ENCODE measurements at regions not wholly inside any gene's neighbourhood (a gene's known extent, or its start where the extent isn't known, plus 50 kb on each side); places are given as distances from the start of the nearest gene placed in this dataset.
A peak's percentile ranks its signal among the peaks of the same experiment; 100 is the strongest.

DNA sequence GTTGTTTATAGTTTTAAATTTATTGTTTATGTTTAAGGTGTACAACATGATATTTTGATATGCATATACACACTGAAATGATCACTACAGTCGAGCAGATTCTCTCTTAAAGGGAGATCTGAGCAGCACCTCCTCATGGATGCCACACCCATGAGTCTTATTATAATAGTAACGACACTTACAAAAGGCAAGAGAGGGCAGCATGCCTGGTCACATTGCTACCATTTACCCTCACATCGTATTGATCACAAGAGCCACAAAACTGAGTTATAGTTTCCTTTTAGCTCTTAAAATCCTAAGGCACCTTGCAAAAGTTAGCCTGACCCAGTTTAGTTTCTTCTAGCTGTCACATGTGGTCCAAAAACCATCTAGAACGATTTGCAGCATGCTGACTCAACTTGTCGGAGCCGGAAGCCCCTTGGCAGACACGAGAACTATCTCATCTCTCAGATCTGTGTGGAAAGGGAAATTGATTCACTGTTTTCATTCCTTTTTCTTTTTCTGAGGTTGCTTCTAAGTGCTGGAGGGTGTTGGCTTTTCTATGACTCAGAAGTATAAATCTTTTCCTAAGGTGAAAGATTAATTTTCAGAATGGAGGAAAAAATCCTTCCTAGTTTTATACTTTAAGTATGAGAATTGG, 85.3 kb downstream of the CDC42EP3 start:
- Histone ChIP-seq H3K9me3 (no peaks in the 10 kb centered on the region), H3K36me3 (no peaks in the 10 kb centered on the region), H3K27me3 (replicated peaks; ENCODE audit: insufficient read depth) (no peaks in the 10 kb centered on the region), H3K27ac (peak overlapping the region; percentile 34 to 56), H3K4me3 (no peak overlapping the region), H3K4me1 (replicated peaks) (peaks cover 6% of the 10 kb centered on the region)
- DNase-seq (ENCODE audit: low spot score): peak; percentile 40
- intact Hi-C loops (cut with DNase I): no loop called here
- TF ChIP-seq POLR2A (IDR thresholded peaks at IDR 0.05): no peak
- TF ChIP-seq, protein P1, sequence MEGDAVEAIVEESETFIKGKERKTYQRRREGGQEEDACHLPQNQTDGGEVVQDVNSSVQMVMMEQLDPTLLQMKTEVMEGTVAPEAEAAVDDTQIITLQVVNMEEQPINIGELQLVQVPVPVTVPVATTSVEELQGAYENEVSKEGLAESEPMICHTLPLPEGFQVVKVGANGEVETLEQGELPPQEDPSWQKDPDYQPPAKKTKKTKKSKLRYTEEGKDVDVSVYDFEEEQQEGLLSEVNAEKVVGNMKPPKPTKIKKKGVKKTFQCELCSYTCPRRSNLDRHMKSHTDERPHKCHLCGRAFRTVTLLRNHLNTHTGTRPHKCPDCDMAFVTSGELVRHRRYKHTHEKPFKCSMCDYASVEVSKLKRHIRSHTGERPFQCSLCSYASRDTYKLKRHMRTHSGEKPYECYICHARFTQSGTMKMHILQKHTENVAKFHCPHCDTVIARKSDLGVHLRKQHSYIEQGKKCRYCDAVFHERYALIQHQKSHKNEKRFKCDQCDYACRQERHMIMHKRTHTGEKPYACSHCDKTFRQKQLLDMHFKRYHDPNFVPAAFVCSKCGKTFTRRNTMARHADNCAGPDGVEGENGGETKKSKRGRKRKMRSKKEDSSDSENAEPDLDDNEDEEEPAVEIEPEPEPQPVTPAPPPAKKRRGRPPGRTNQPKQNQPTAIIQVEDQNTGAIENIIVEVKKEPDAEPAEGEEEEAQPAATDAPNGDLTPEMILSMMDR (IDR thresholded peaks at IDR 0.05): no peak
- TF ChIP-seq POLR2AphosphoS5 (IDR thresholded peaks at IDR 0.05): peak; percentile 56
- WGBS: 7% methylated on average over 7 of the region's 7 CpGs

DNA sequence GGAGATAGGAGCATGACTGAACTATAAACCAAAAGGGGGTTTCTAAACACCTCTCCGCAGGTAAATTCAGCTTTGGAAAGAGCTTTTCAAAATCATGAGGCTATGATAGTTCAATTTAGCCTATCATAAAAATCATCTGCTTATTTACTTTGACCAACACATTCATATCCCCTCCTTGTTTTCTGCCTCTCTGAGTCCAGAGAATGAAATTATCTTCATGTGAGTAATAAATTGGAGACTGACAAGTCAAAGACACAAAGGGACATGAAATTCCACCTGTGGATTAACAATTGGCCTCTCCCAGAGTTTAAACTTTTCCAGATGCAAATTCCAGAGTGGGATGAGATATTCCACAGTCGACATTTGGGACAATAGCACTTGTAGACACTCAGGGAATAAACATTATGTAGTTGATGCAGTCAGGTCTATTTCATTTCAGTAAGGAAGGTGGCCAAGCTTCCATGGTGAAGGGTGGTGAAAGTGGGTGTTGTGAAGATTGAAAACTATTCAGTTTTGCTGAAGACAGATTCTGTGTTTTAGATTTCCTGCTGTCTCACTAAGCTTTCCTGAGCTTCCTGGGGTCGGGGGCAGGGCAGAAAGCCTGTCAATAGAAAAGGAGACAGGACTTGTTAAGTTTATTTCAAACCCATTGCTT, 84.7 kb downstream of the CDC42EP3 start:
- intact Hi-C loops (cut with DNase I): no loop called here
- TF ChIP-seq POLR2A (IDR thresholded peaks at IDR 0.05): no peak
- TF ChIP-seq POLR2AphosphoS5 (IDR thresholded peaks at IDR 0.05): no peak
- TF ChIP-seq, protein P1 (IDR thresholded peaks at IDR 0.05): no peak
- no peak for DNase-seq (ENCODE audit: low spot score)
- no peaks in the 10 kb centered on the region for H3K36me3 ChIP-seq
- no peaks in the 10 kb centered on the region for H3K27me3 ChIP-seq (replicated peaks; ENCODE audit: insufficient read depth)
- peaks cover 6% of the 10 kb centered on the region for H3K4me1 ChIP-seq (replicated peaks)
- no peak overlapping the region for H3K4me3 ChIP-seq
- H3K9me3 ChIP-seq: no peaks in the 10 kb centered on the region
- peak overlapping the region; percentile 34 to 56 for H3K27ac ChIP-seq
- 61% methylated on average over 3 of the region's 3 CpGs for WGBS

DNA sequence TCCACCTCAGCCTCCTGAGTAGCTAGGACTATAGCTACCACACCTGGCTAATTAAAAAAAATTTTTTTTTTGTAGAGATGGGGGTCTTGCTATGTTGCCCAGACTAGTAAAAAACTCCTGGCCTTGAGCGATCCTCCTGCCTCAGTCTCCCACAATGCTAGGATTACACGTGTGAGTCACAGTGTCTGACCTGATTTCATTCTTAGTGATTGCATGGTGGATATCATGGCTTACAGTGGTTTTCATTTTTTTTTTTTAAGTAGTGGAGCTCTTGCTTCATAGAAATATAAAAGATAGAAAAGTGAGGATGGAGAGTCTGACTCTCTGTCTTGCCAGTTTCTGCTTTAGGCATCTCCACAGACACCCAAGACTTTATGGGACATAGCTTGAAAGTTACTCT, 83.6 kb downstream of the CDC42EP3 start:
- Histone ChIP-seq H3K27ac (peak overlapping the region in 1 of 2 donors; percentile 28), H3K36me3 (no peaks in the 10 kb centered on the region), H3K4me3 (no peak overlapping the region), H3K27me3 (replicated peaks; ENCODE audit: insufficient read depth) (no peaks in the 10 kb centered on the region), H3K4me1 (replicated peaks) (peaks cover 6% of the 10 kb centered on the region), H3K9me3 (no peaks in the 10 kb centered on the region)
- 91% methylated on average over 2 of the region's 2 CpGs for WGBS
- intact Hi-C loops (cut with DNase I): no loop called here
- no peak for TF ChIP-seq POLR2AphosphoS5 (IDR thresholded peaks at IDR 0.05)
- TF ChIP-seq, protein P1 (IDR thresholded peaks at IDR 0.05): no peak
- no peak for DNase-seq (ENCODE audit: low spot score)

GRCh38 chr2:37588316-37588777, 83.1 kb downstream of the CDC42EP3 start:
- peaks cover 6% of the 10 kb centered on the region for H3K4me1 ChIP-seq (replicated peaks)
- peak; percentile 28 for DNase-seq (ENCODE audit: low spot score)
- H3K27ac ChIP-seq: peak overlapping the region in 1 of 2 donors; percentile 28
- no peak for TF ChIP-seq POLR2A (IDR thresholded peaks at IDR 0.05)
- peak; percentile 50 for TF ChIP-seq POLR2AphosphoS5 (IDR thresholded peaks at IDR 0.05)
- TF ChIP-seq, protein P1 (IDR thresholded peaks at IDR 0.05): no peak
- WGBS: 77% methylated on average over 6 of the region's 6 CpGs
- no peaks in the 10 kb centered on the region for H3K36me3 ChIP-seq
- H3K27me3 ChIP-seq (replicated peaks; ENCODE audit: insufficient read depth): no peaks in the 10 kb centered on the region
- H3K4me3 ChIP-seq: no peak overlapping the region
- H3K9me3 ChIP-seq: no peaks in the 10 kb centered on the region
- intact Hi-C loops (cut with DNase I): no loop called here

GRCh38 chr2:37589298-37589697, 82.1 kb downstream of the CDC42EP3 start:
- 90% methylated on average over 3 of the region's 3 CpGs for WGBS
- Histone ChIP-seq H3K36me3 (no peaks in the 10 kb centered on the region), H3K9me3 (no peaks in the 10 kb centered on the region), H3K27ac (peak overlapping the region; percentile 18 to 24), H3K4me3 (no peak overlapping the region), H3K27me3 (replicated peaks; ENCODE audit: insufficient read depth) (no peaks in the 10 kb centered on the region), H3K4me1 (replicated peaks) (peaks cover 5% of the 10 kb centered on the region)
- intact Hi-C loops (cut with DNase I): no loop called here
- TF ChIP-seq POLR2AphosphoS5 (IDR thresholded peaks at IDR 0.05): no peak
- TF ChIP-seq, protein P1 (IDR thresholded peaks at IDR 0.05): no peak
- no peak for TF ChIP-seq POLR2A (IDR thresholded peaks at IDR 0.05)
- DNase-seq (ENCODE audit: low spot score): no peak
